Kidney (tissue), 13 donors: ENCODE measurements at regions not wholly inside any gene's neighbourhood (a gene's known extent, or its start where the extent isn't known, plus 50 kb on each side); places are given as distances from the start of the nearest gene placed in this dataset.
"Not testable (repeated sequence)": the region's sequence is repeated elsewhere in the genome, so short reads cannot be mapped to it uniquely, and the experiment has no call there.

ENCODE experiments used
- DNase-seq, 5 donors: peaks; one replicate each; pipeline ENCODE4 v3.0.0-alpha.2; 2013 to 2020
- FAIRE-seq: peaks from 2 replicates; lab custom pipeline; 2012; peaks lifted over from hg19 to GRCh38; lab: Jason Lieb, UNC
- H3K27ac ChIP-seq, 2 donors: one replicate each; pipeline ENCODE4 v1.7.0; 2013; ENCODE audit warnings: low read depth in 2 of 2, low read length in 2 of 2, inconsistent platforms in 1 of 2
- H3K27me3 ChIP-seq: one replicate; pipeline ENCODE4 v1.7.1; 2013; ENCODE audit warnings: low read length, inconsistent platforms; ENCODE audit not compliant: control insufficient read depth, insufficient read depth
- H3K36me3 ChIP-seq, 3 donors: one replicate each; pipeline versions ENCODE4 v1.7.0 to v1.7.1; 2013; ENCODE audit warnings: low read length in 3 of 3, control low read depth in 1 of 3, inconsistent platforms in 1 of 3; ENCODE audit not compliant: insufficient read depth in 3 of 3, control insufficient read depth in 2 of 3
- H3K4me1 ChIP-seq, 3 donors: one replicate each; pipeline versions ENCODE4 v1.7.0 to v1.7.1; 2013; ENCODE audit warnings: low read length in 3 of 3, inconsistent platforms in 1 of 3, low read depth in 1 of 3; ENCODE audit not compliant: control insufficient read depth in 2 of 3, insufficient read depth in 2 of 3
- H3K4me3 ChIP-seq, 3 donors: one replicate each; pipeline versions ENCODE4 v1.7.0 to v1.8.1; 2013; ENCODE audit warnings: low read length in 3 of 3, control low read depth in 1 of 3, inconsistent platforms in 1 of 3
- H3K9ac ChIP-seq, 3 donors: one replicate each; pipeline versions ENCODE4 v1.7.0 to v1.7.1; 2013; ENCODE audit warnings: low read length in 3 of 3, control low read depth in 1 of 3, inconsistent platforms in 1 of 3
- H3K9me3 ChIP-seq, 3 donors: one replicate each; pipeline versions ENCODE4 v1.7.0 to v1.7.1; 2013; ENCODE audit warnings: low read length in 3 of 3, control low read depth in 1 of 3, inconsistent platforms in 1 of 3; ENCODE audit not compliant: control insufficient read depth in 2 of 3, insufficient read depth in 1 of 3
- CTCF ChIP-seq: IDR thresholded peaks from 3 replicates; pipeline ENCODE4 v1.5.1; 2012; ENCODE audit warnings: mild to moderate bottlenecking, moderate library complexity, borderline replicate concordance; ENCODE audit not compliant: insufficient read depth; ENCODE audit errors: extremely low read depth
- intact Hi-C: fragments of 100-400 bp; cut with DNase I; formaldehyde crosslinking; loops from one replicate; pipeline ENCODE4 v1.11.1; 2022
- donor health status: control.
- donor health status: control.
- donor health status: control.
- donor health status: control.
- donor health status: control.
- donor health status: DM: yes; HTN: yes; CAD: no.
- donor health status: Normal renal cell carcinoma (clear cell type).

GRCh38 chr16:77112746-77113145, 78.2 kb upstream of the MON1B start:
- FAIRE-seq (no peak), DNase-seq (no peak)
- H3K9ac ChIP-seq, result no peak overlapping the region
- H3K4me3 ChIP-seq, result no peak overlapping the region
- no peaks in the 10 kb centered on the region for H3K27me3 ChIP-seq
- H3K9me3 ChIP-seq, result no peaks in the 10 kb centered on the region
- H3K27ac ChIP-seq, result no peak overlapping the region
- H3K36me3 ChIP-seq, result no peaks in the 10 kb centered on the region
- intact Hi-C loops, result no loop called here
- no peak for TF ChIP-seq CTCF
- H3K4me1 ChIP-seq, result no peaks in the 10 kb centered on the region

DNA sequence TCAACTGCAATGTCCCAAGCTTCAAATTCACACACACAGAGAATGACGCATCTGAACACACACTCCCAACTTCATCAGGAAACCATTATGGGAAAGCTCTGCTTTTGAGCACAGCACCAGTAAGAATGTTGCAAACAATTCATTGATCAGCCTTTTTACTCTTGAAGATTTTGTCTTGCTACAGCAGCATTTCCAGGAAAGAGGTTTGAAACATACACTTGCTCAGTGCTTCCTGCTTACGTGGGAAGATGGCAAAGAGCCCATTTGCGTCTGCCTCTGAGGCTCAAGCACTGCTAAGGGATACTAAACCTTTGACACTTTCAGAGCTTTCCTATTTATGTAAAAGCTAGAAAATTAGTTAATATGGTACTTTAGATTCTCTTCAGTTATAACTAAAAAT, 77.2 kb upstream of the MON1B start:
- H3K4me1 ChIP-seq, result no peaks in the 10 kb centered on the region
- no peaks in the 10 kb centered on the region for H3K9me3 ChIP-seq
- no peak for TF ChIP-seq CTCF
- H3K4me3 ChIP-seq, result no peak overlapping the region
- intact Hi-C loops, result no loop called here
- DNase-seq, result peak in 1 of 5 donors; percentile 54
- H3K9ac ChIP-seq, result no peak overlapping the region
- H3K27me3 ChIP-seq, result no peaks in the 10 kb centered on the region
- FAIRE-seq, result no peak
- no peak overlapping the region for H3K27ac ChIP-seq
- no peaks in the 10 kb centered on the region for H3K36me3 ChIP-seq

- H3K4me1 ChIP-seq, H3K27me3 ChIP-seq, H3K36me3 ChIP-seq, H3K9ac ChIP-seq, FAIRE-seq, H3K27ac ChIP-seq, H3K9me3 ChIP-seq, DNase-seq, intact Hi-C loops, H3K4me3 ChIP-seq: not testable (repeated sequence)
Measured at GRCh38 chr16:77114361-77114760, 76.6 kb upstream of the MON1B start.

DNA sequence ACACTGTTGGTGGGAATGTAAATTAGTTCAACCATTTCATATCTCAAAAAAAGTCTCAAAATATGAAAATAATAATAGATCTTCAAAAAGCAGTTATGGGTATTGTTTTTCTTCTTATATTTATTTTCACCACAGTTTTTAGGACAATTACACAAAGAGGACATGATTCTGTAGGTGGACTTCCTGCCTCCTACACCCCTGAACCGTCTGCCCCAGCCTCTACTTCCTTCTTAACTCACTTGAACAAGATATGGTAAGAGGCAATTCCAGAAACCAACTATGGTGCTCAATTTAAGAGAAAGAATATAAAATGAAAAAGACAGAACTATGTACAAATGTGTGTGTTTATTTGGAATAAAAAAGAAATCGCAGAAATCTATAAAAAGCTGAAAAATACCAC, 74.1 kb upstream of the MON1B start:
- FAIRE-seq (no peak), DNase-seq (no peak)
- no peak overlapping the region for H3K9ac ChIP-seq
- H3K27me3 ChIP-seq, result no peaks in the 10 kb centered on the region
- no peaks in the 10 kb centered on the region for H3K36me3 ChIP-seq
- H3K4me1 ChIP-seq, result no peaks in the 10 kb centered on the region
- H3K9me3 ChIP-seq, result no peaks in the 10 kb centered on the region
- no peak overlapping the region for H3K27ac ChIP-seq
- intact Hi-C loops, result no loop called here
- H3K4me3 ChIP-seq, result no peak overlapping the region
- TF ChIP-seq CTCF, result no peak
